ENCODE measurements at regions not wholly inside any gene's neighbourhood (a gene's known extent, or its start where the extent isn't known, plus 50 kb on each side); places are given as distances from the start of the nearest gene placed in this dataset.

GRCh38 chr7:82549616-82550285 is 106.2 kb upstream of the CACNA2D1 start:
- FAIRE-seq (no peak), DNase-seq (ENCODE audit: low read depth, low spot score) (no peak)
- dilution Hi-C loops (cut with MboI; ENCODE audit: extremely low pct_ligation_motif_present, low sequenced_read_pairs) = no loop called here
- Histone ChIP-seq H4K20me1 (replicated peaks; ENCODE audit: control insufficient read depth, extremely low read depth, insufficient read depth, low read length) (no peaks in the 10 kb centered on the region), H3K79me2 (ENCODE audit: control insufficient read depth, insufficient read depth, low read length) (no peaks in the 10 kb centered on the region), H3K9ac (replicated peaks; ENCODE audit: extremely low read depth, insufficient read depth, low read length) (no peak overlapping the region), H2AFZ (ENCODE audit: low read depth, low read length) (no peak overlapping the region), H3K9me3 (replicated peaks; ENCODE audit: control insufficient read depth, insufficient read depth, low read length) (no peaks in the 10 kb centered on the region), H3K27me3 (ENCODE audit: control insufficient read depth in 2 of 2, insufficient read depth in 2 of 2, low read length in 2 of 2) (no peaks in the 10 kb centered on the region), H3K4me1 (ENCODE audit: control insufficient read depth, extremely low read depth, insufficient read depth, low read length) (no peaks in the 10 kb centered on the region), H3K4me2 (ENCODE audit: insufficient read depth, low read length) (no peak overlapping the region), H3K4me3 (replicated peaks in 1 of 3; ENCODE audit: insufficient read depth in 1 of 3, low read depth in 1 of 3, low read length in 3 of 3) (no peak overlapping the region), H3K36me3 (ENCODE audit: control insufficient read depth in 2 of 2, extremely low read depth in 1 of 2, insufficient read depth in 2 of 2, low read length in 2 of 2) (no peaks in the 10 kb centered on the region), H3K27ac (ENCODE audit: insufficient read depth, low read depth, low read length) (no peak overlapping the region), H3K9me1 (replicated peaks; ENCODE audit: control insufficient read depth, extremely low read depth, insufficient read depth, low read length) (no peaks in the 10 kb centered on the region)
- CTCF ChIA-PET = no interaction called here
- no TSS peak for BruUV-seq (replicated peaks)
- TF ChIP-seq MYC (IDR thresholded peaks at IDR 0.05; ENCODE audit: low read depth, low read length) (no peak), CTCF (IDR thresholded peaks at IDR 0.05; ENCODE audit: extremely low read depth in 1 of 2, insufficient read depth in 1 of 2, low read depth in 1 of 2, low read length in 2 of 2) (no peak), POLR2A (IDR thresholded peaks at IDR 0.05; ENCODE audit: low read depth, low read length) (no peak), EZH2 (IDR thresholded peaks at IDR 0.05; ENCODE audit: borderline replicate concordance, low read depth, low read length, severe bottlenecking) (no peak), POLR2AphosphoS5 (IDR thresholded peaks at IDR 0.05; ENCODE audit: insufficient read depth, low read depth, low read length) (no peak), JUN (IDR thresholded peaks at IDR 0.05; ENCODE audit: borderline replicate concordance, insufficient read depth, insufficient read length, low read depth) (no peak)
- POLR2A ChIA-PET = no interaction called here
- intact Hi-C loops (cut with micrococcal nuclease) = no loop called here
